Naive B cell (primary cell): ENCODE measurements at regions not wholly inside any gene's neighbourhood (a gene's known extent, or its start where the extent isn't known, plus 50 kb on each side); places are given as distances from the start of the nearest gene placed in this dataset.

Source experiments
- ATAC-seq, 2 donors: fragments of 150-1000 bp; cut with Tn5 transposase; 2 replicates each; pipeline ENCODE4 v1.10.0; 2021; ENCODE audit warnings: low read depth in 2 of 2, mild to moderate bottlenecking in 2 of 2, moderate library complexity in 2 of 2
- DNase-seq: peaks from one replicate; pipeline ENCODE4 v3.0.0; 2022
- H3K27ac Mint-ChIP-seq, 6 donors: one replicate each; pipeline ENCODE4 v1.8.0; 2020 to 2022; ENCODE audit warnings: mild to moderate bottlenecking in 6 of 6, mixed read lengths in 6 of 6, moderate library complexity in 5 of 6, inconsistent platforms in 2 of 6
- H3K27me3 Mint-ChIP-seq, 3 donors: one replicate each; pipeline ENCODE4 v1.8.0; 2021 to 2022; ENCODE audit warnings: mixed read lengths in 3 of 3, mild to moderate bottlenecking in 1 of 3
- H3K36me3 Mint-ChIP-seq, 2 donors: one replicate each; pipeline ENCODE4 v1.8.0; 2020 to 2022; ENCODE audit warnings: mixed read lengths in 2 of 2, inconsistent platforms in 1 of 2, mild to moderate bottlenecking in 1 of 2
- H3K4me1 Mint-ChIP-seq, 3 donors: one replicate each; pipeline ENCODE4 v1.8.0; 2020 to 2022; ENCODE audit warnings: mixed read lengths in 3 of 3, inconsistent platforms in 1 of 3, mild to moderate bottlenecking in 1 of 3, moderate library complexity in 1 of 3
- H3K4me3 Mint-ChIP-seq, 8 donors: one replicate each; pipeline ENCODE4 v1.8.0; 2020 to 2022; ENCODE audit warnings: mild to moderate bottlenecking in 8 of 8, mixed read lengths in 8 of 8, moderate library complexity in 8 of 8, inconsistent platforms in 2 of 8
- H3K9me3 Mint-ChIP-seq, 7 donors: one replicate each; pipeline ENCODE4 v1.8.0; 2020 to 2022; ENCODE audit warnings: mixed read lengths in 7 of 7, mild to moderate bottlenecking in 5 of 7, inconsistent platforms in 2 of 7, moderate library complexity in 1 of 7

- Mint-ChIP-seq H3K27ac (peak overlapping the region in 3 of 6 donors; percentile 35 to 82 (median 44)), H3K27me3 (no peaks in the 10 kb centered on the region), H3K4me1 (peaks cover 25 to 72% (median 31%) of the 10 kb centered on the region in 3 donors), H3K4me3 (no peak overlapping the region), H3K9me3 (no peaks in the 10 kb centered on the region), H3K36me3 (no peaks in the 10 kb centered on the region)
- DNase-seq (no peak), ATAC-seq (no peak)
Observed at GRCh38 chr15:99440551-99441443, 125.0 kb upstream of the MEF2A start.

GRCh38 chr15:99441444-99441800 lies 124.4 kb upstream of the MEF2A start:
- no peak for DNase-seq
- H3K27ac Mint-ChIP-seq = no peak overlapping the region
- peaks cover 24 to 69% (median 33%) of the 10 kb centered on the region in 3 donors for H3K4me1 Mint-ChIP-seq
- ATAC-seq = no peak
- no peaks in the 10 kb centered on the region for H3K36me3 Mint-ChIP-seq
- no peak overlapping the region for H3K4me3 Mint-ChIP-seq
- no peaks in the 10 kb centered on the region for H3K9me3 Mint-ChIP-seq
- H3K27me3 Mint-ChIP-seq = no peaks in the 10 kb centered on the region

GRCh38 chr15:99441871-99442251 lies 123.9 kb upstream of the MEF2A start:
- H3K4me3 Mint-ChIP-seq = no peak overlapping the region
- peaks cover 24 to 66% (median 38%) of the 10 kb centered on the region in 3 donors for H3K4me1 Mint-ChIP-seq
- DNase-seq (no peak), ATAC-seq (no peak)
- no peaks in the 10 kb centered on the region for H3K36me3 Mint-ChIP-seq
- H3K27ac Mint-ChIP-seq = no peak overlapping the region
- no peaks in the 10 kb centered on the region for H3K27me3 Mint-ChIP-seq
- H3K9me3 Mint-ChIP-seq = no peaks in the 10 kb centered on the region

GRCh38 chr15:99442252-99442897 lies 123.4 kb upstream of the MEF2A start:
- DNase-seq (no peak), ATAC-seq (peak; percentile 57 to 60)
- Mint-ChIP-seq H3K27ac (peak overlapping the region in 4 of 6 donors; percentile 24 to 83 (median 50)), H3K4me3 (peak overlapping the region in 7 of 8 donors; percentile 36 to 80 (median 70)), H3K9me3 (no peaks in the 10 kb centered on the region), H3K27me3 (no peaks in the 10 kb centered on the region), H3K36me3 (no peaks in the 10 kb centered on the region), H3K4me1 (peaks cover 24 to 61% (median 39%) of the 10 kb centered on the region in 3 donors)

GRCh38 chr15:99443056-99443756 lies 122.6 kb upstream of the MEF2A start:
- DNase-seq (no peak), ATAC-seq (no peak)
- Mint-ChIP-seq H3K36me3 (no peaks in the 10 kb centered on the region), H3K4me1 (peaks cover 30 to 63% (median 47%) of the 10 kb centered on the region in 3 donors), H3K4me3 (peak overlapping the region in 7 of 8 donors; percentile 36 to 80 (median 70)), H3K27ac (peak overlapping the region in 2 of 6 donors; percentile 24 to 26), H3K27me3 (no peaks in the 10 kb centered on the region), H3K9me3 (no peaks in the 10 kb centered on the region)

GRCh38 chr15:99443768-99444446 lies 121.9 kb upstream of the MEF2A start:
- DNase-seq (no peak), ATAC-seq (peak; percentile 27 to 48)
- H3K9me3 Mint-ChIP-seq = no peaks in the 10 kb centered on the region
- no peaks in the 10 kb centered on the region for H3K36me3 Mint-ChIP-seq
- H3K27ac Mint-ChIP-seq = peak overlapping the region in 4 of 6 donors; percentile 8 to 84 (median 10)
- H3K27me3 Mint-ChIP-seq = no peaks in the 10 kb centered on the region
- H3K4me1 Mint-ChIP-seq = peaks cover 34 to 62% (median 50%) of the 10 kb centered on the region in 3 donors
- peak overlapping the region in 6 of 8 donors; percentile 22 to 70 (median 44) for H3K4me3 Mint-ChIP-seq

- no peak overlapping the region for H3K4me3 Mint-ChIP-seq
- DNase-seq (no peak), ATAC-seq (no peak)
- no peaks in the 10 kb centered on the region for H3K27me3 Mint-ChIP-seq
- H3K9me3 Mint-ChIP-seq = no peaks in the 10 kb centered on the region
- H3K4me1 Mint-ChIP-seq = peaks cover 37 to 61% (median 48%) of the 10 kb centered on the region in 3 donors
- H3K36me3 Mint-ChIP-seq = no peaks in the 10 kb centered on the region
- H3K27ac Mint-ChIP-seq = peak overlapping the region in 1 of 6 donors; percentile 44
Observed at GRCh38 chr15:99445272-99445850, 120.4 kb upstream of the MEF2A start.

GRCh38 chr15:99446565-99447496 lies 119.0 kb upstream of the MEF2A start:
- Mint-ChIP-seq H3K4me3 (peak overlapping the region in 4 of 8 donors; percentile 15 to 68 (median 18)), H3K9me3 (no peaks in the 10 kb centered on the region), H3K4me1 (peaks cover 47 to 68% (median 59%) of the 10 kb centered on the region in 3 donors), H3K27me3 (peaks cover 0 to 1% (median 0%) of the 10 kb centered on the region in 3 donors), H3K36me3 (no peaks in the 10 kb centered on the region), H3K27ac (no peak overlapping the region)
- DNase-seq (no peak), ATAC-seq (no peak)

GRCh38 chr15:99447497-99448371 lies 118.0 kb upstream of the MEF2A start:
- H3K36me3 Mint-ChIP-seq = no peaks in the 10 kb centered on the region
- DNase-seq (no peak), ATAC-seq (peak; percentile 31 to 32)
- peaks cover 45 to 68% (median 59%) of the 10 kb centered on the region in 3 donors for H3K4me1 Mint-ChIP-seq
- peak overlapping the region; percentile 10 to 88 (median 70) for H3K27ac Mint-ChIP-seq
- H3K4me3 Mint-ChIP-seq = peak overlapping the region in 7 of 8 donors; percentile 46 to 86 (median 71)
- H3K27me3 Mint-ChIP-seq = peaks cover 0 to 4% (median 0%) of the 10 kb centered on the region in 3 donors
- no peaks in the 10 kb centered on the region for H3K9me3 Mint-ChIP-seq

GRCh38 chr15:99449514-99449913 lies 116.3 kb upstream of the MEF2A start:
- DNase-seq (no peak), ATAC-seq (no peak)
- Mint-ChIP-seq H3K4me1 (peaks cover 45 to 62% (median 58%) of the 10 kb centered on the region in 3 donors), H3K4me3 (no peak overlapping the region), H3K27me3 (peaks cover 0 to 4% (median 0%) of the 10 kb centered on the region in 3 donors), H3K36me3 (no peaks in the 10 kb centered on the region), H3K9me3 (no peaks in the 10 kb centered on the region), H3K27ac (peak overlapping the region in 1 of 6 donors; percentile 22)

- ATAC-seq = no peak
- no peaks in the 10 kb centered on the region for H3K9me3 Mint-ChIP-seq
- no peaks in the 10 kb centered on the region for H3K36me3 Mint-ChIP-seq
- H3K4me3 Mint-ChIP-seq = peak overlapping the region in 3 of 8 donors; percentile 6 to 78 (median 53)
- no peak for DNase-seq
- peak overlapping the region in 2 of 6 donors; percentile 60 to 81 for H3K27ac Mint-ChIP-seq
- peaks cover 46 to 62% (median 49%) of the 10 kb centered on the region in 3 donors for H3K4me1 Mint-ChIP-seq
- H3K27me3 Mint-ChIP-seq = peaks cover 0 to 4% (median 0%) of the 10 kb centered on the region in 3 donors
Observed at GRCh38 chr15:99450896-99451358, 114.9 kb upstream of the MEF2A start.
